MCF 10A (cell line): ENCODE measurements at regions not wholly inside any gene's neighbourhood (a gene's known extent, or its start where the extent isn't known, plus 50 kb on each side); places are given as distances from the start of the nearest gene placed in this dataset.

ENCODE experiments used
- BruUV-seq: library from RNA; stranded (reverse); fragments of 400-500 nt; replicated peaks from 2 replicates; lab custom pipeline; 2021; lab: Mats Ljungman, UMichigan
- CTCF ChIA-PET: fragments of 300-600 bp; sonication (Branson Sonifier 250); formaldehyde crosslinking; extraction: SDS; loops from one replicate; lab custom pipeline; 2021; ENCODE audit warnings: antibody characterized with exemption, inconsistent platforms; lab: Yijun Ruan, JAX
- POLR2A ChIA-PET: fragments of 300-600, 350-650 bp; sonication (Branson Sonifier 250); formaldehyde crosslinking; extraction: SDS; loops from one replicate; lab custom pipeline; 2020; ENCODE audit warnings: antibody characterized with exemption, inconsistent platforms; lab: Yijun Ruan, JAX
- DNase-seq: peaks from one replicate; pipeline ENCODE4 v3.0.0-alpha.2; 2018; ENCODE audit not compliant: unreplicated experiment
- H3K27ac Mint-ChIP-seq: one replicate; pipeline ENCODE4 v1.8.0; 2022; ENCODE audit warnings: mild to moderate bottlenecking, low read depth, mixed read lengths; ENCODE audit not compliant: unreplicated experiment
- H3K27me3 Mint-ChIP-seq: one replicate; pipeline ENCODE4 v1.8.0; 2022; ENCODE audit warnings: mixed read lengths; ENCODE audit not compliant: insufficient read depth, unreplicated experiment
- H3K36me3 Mint-ChIP-seq: one replicate; pipeline ENCODE4 v1.8.0; 2022; ENCODE audit warnings: mild to moderate bottlenecking, moderate library complexity, mixed read lengths; ENCODE audit not compliant: insufficient read depth, unreplicated experiment
- H3K4me1 Mint-ChIP-seq: one replicate; pipeline ENCODE4 v1.8.0; 2022; ENCODE audit warnings: mixed read lengths; ENCODE audit not compliant: insufficient read depth, unreplicated experiment
- H3K4me3 Mint-ChIP-seq: one replicate; pipeline ENCODE4 v1.8.0; 2022; ENCODE audit warnings: mild to moderate bottlenecking, moderate library complexity, mixed read lengths; ENCODE audit not compliant: unreplicated experiment
- H3K9me3 Mint-ChIP-seq: one replicate; pipeline ENCODE4 v1.8.0; 2022; ENCODE audit warnings: mixed read lengths; ENCODE audit not compliant: unreplicated experiment
- CTCF ChIP-seq: fragments of 200-600 bp; IDR thresholded peaks from one replicate; pipeline ENCODE4 v1.8.0; 2022; ENCODE audit warnings: antibody characterized with exemption, mild to moderate bottlenecking; ENCODE audit not compliant: unreplicated experiment
- intact Hi-C: fragments of 100-400 bp; cut with micrococcal nuclease; formaldehyde crosslinking; loops from 2 replicates; pipeline ENCODE4 v1.14.1; 2022

GRCh38 chr3:192054881-192055280 is 593.9 kb downstream of the PYDC2 start:
- no TSS peak for BruUV-seq
- Mint-ChIP-seq H3K36me3 (no peaks in the 10 kb centered on the region), H3K4me1 (peaks cover 8% of the 10 kb centered on the region), H3K4me3 (no peak overlapping the region), H3K27me3 (no peaks in the 10 kb centered on the region), H3K27ac (peak overlapping the region; percentile 20), H3K9me3 (no peaks in the 10 kb centered on the region)
- TF ChIP-seq CTCF = no peak
- ChIA-PET POLR2A (no interaction called here), CTCF (no interaction called here)
- DNase-seq = peak; percentile 80
- intact Hi-C loops = no loop called here

DNA sequence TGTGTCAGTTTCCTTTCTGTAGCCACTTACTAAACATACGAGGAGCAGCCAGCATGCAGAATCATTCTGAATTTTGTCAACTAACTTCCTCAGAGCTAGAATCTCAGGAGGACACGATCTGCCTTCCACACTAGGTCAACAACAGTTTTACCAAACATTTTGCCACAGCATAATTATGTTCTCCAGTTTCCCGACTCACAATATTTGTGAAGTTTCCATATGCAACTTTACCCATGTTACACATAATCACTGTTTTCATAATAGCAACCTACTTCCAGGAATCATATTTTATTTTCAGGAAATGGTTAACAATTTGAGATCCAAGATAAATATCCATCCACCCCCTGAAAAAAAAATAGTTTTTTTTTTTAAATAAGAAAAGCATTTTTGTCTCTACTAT is 595.0 kb downstream of the PYDC2 start:
- Mint-ChIP-seq H3K27me3 (no peaks in the 10 kb centered on the region), H3K4me3 (no peak overlapping the region), H3K27ac (no peak overlapping the region), H3K36me3 (no peaks in the 10 kb centered on the region), H3K9me3 (no peaks in the 10 kb centered on the region), H3K4me1 (peaks cover 8% of the 10 kb centered on the region)
- BruUV-seq = no TSS peak
- DNase-seq = no peak
- intact Hi-C loops = no loop called here
- ChIA-PET CTCF (interaction anchor here (0.5 to 0.7 kb wide), 3 partner anchors 133 to 640 kb away, joined by 3 to 6 read pairs (median 5); no protein-coding TSS in a partner anchor), POLR2A (interaction anchor here (1.1 kb wide), 1 partner anchor 14 kb away, joined by 3 read pairs; no protein-coding TSS in a partner anchor)
- no peak for TF ChIP-seq CTCF

GRCh38 chr3:192057261-192057660 is 596.3 kb downstream of the PYDC2 start:
- H3K4me1 Mint-ChIP-seq = peaks cover 8% of the 10 kb centered on the region
- TF ChIP-seq CTCF = no peak
- intact Hi-C loops = no loop called here
- no peak for DNase-seq
- no peak overlapping the region for H3K4me3 Mint-ChIP-seq
- CTCF ChIA-PET = no interaction called here
- no TSS peak for BruUV-seq
- no peaks in the 10 kb centered on the region for H3K9me3 Mint-ChIP-seq
- no peak overlapping the region for H3K27ac Mint-ChIP-seq
- POLR2A ChIA-PET = no interaction called here
- no peaks in the 10 kb centered on the region for H3K27me3 Mint-ChIP-seq
- H3K36me3 Mint-ChIP-seq = no peaks in the 10 kb centered on the region

DNA sequence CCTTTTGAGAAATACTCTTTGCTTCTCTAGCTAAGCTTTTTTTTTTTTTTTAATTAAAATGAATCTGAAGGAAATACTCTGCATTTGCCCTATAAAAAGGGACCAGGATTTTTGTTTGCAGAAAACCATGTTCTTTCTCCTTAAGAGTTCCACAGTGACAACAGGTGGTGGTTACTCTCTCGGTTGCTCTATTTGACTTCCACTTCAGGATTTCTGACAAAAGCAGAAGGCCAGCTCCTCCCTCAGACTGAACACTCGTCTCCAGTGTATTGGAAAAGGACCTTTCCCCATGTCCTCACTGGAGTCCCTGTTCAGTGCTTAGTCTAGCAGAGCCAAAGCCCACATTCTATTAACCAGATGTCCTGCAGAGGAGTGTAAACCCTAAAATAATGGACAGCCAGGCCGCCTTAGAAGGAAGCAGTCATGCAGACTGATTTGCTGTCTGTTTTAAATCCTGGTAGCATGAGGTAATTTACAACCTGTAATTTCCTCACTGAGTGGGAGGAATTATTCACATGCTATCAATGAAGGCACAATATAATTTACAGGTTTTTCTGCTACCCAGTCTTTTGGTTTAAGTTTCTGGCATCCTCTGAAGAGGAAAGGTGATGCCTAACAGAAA is 599.3 kb downstream of the PYDC2 start:
- no peak for TF ChIP-seq CTCF
- Mint-ChIP-seq H3K36me3 (no peaks in the 10 kb centered on the region), H3K27ac (no peak overlapping the region), H3K4me1 (peaks cover 15% of the 10 kb centered on the region), H3K4me3 (no peak overlapping the region), H3K9me3 (no peaks in the 10 kb centered on the region), H3K27me3 (no peaks in the 10 kb centered on the region)
- DNase-seq = no peak
- POLR2A ChIA-PET = no interaction called here
- CTCF ChIA-PET = interaction anchor here (0.6 kb wide), 1 partner anchor 12 kb away, joined by 4 read pairs; no protein-coding TSS in a partner anchor
- intact Hi-C loops = no loop called here
- BruUV-seq = no TSS peak
